Kidney (tissue), 13 donors: ENCODE measurements at regions not wholly inside any gene's neighbourhood (a gene's known extent, or its start where the extent isn't known, plus 50 kb on each side); places are given as distances from the start of the nearest gene placed in this dataset.

Experiments
- DNase-seq, 5 donors: peaks; one replicate each; pipeline ENCODE4 v3.0.0-alpha.2; 2013 to 2020
- FAIRE-seq: peaks from 2 replicates; lab custom pipeline; 2012; peaks lifted over from hg19 to GRCh38; lab: Jason Lieb, UNC
- H3K27ac ChIP-seq, 2 donors: one replicate each; pipeline ENCODE4 v1.7.0; 2013; ENCODE audit warnings: low read depth in 2 of 2, low read length in 2 of 2, inconsistent platforms in 1 of 2
- H3K27me3 ChIP-seq: one replicate; pipeline ENCODE4 v1.7.1; 2013; ENCODE audit warnings: low read length, inconsistent platforms; ENCODE audit not compliant: control insufficient read depth, insufficient read depth
- H3K36me3 ChIP-seq, 3 donors: one replicate each; pipeline versions ENCODE4 v1.7.0 to v1.7.1; 2013; ENCODE audit warnings: low read length in 3 of 3, control low read depth in 1 of 3, inconsistent platforms in 1 of 3; ENCODE audit not compliant: insufficient read depth in 3 of 3, control insufficient read depth in 2 of 3
- H3K4me1 ChIP-seq, 3 donors: one replicate each; pipeline versions ENCODE4 v1.7.0 to v1.7.1; 2013; ENCODE audit warnings: low read length in 3 of 3, inconsistent platforms in 1 of 3, low read depth in 1 of 3; ENCODE audit not compliant: control insufficient read depth in 2 of 3, insufficient read depth in 2 of 3
- H3K4me3 ChIP-seq, 3 donors: one replicate each; pipeline versions ENCODE4 v1.7.0 to v1.8.1; 2013; ENCODE audit warnings: low read length in 3 of 3, control low read depth in 1 of 3, inconsistent platforms in 1 of 3
- H3K9ac ChIP-seq, 3 donors: one replicate each; pipeline versions ENCODE4 v1.7.0 to v1.7.1; 2013; ENCODE audit warnings: low read length in 3 of 3, control low read depth in 1 of 3, inconsistent platforms in 1 of 3
- H3K9me3 ChIP-seq, 3 donors: one replicate each; pipeline versions ENCODE4 v1.7.0 to v1.7.1; 2013; ENCODE audit warnings: low read length in 3 of 3, control low read depth in 1 of 3, inconsistent platforms in 1 of 3; ENCODE audit not compliant: control insufficient read depth in 2 of 3, insufficient read depth in 1 of 3
- CTCF ChIP-seq: IDR thresholded peaks from 3 replicates; pipeline ENCODE4 v1.5.1; 2012; ENCODE audit warnings: mild to moderate bottlenecking, moderate library complexity, borderline replicate concordance; ENCODE audit not compliant: insufficient read depth; ENCODE audit errors: extremely low read depth
- intact Hi-C: fragments of 100-400 bp; cut with DNase I; formaldehyde crosslinking; loops from one replicate; pipeline ENCODE4 v1.11.1; 2022
- donor health status: control.
- donor health status: control.
- donor health status: control.
- donor health status: control.
- donor health status: control.
- donor health status: DM: yes; HTN: yes; CAD: no.
- donor health status: Normal renal cell carcinoma (clear cell type).

- TF ChIP-seq CTCF = no peak
- intact Hi-C loops = no loop called here
- peaks cover 0 to 3% (median 0%) of the 10 kb centered on the region in 3 donors for H3K36me3 ChIP-seq
- H3K27me3 ChIP-seq = no peaks in the 10 kb centered on the region
- FAIRE-seq = no peak
- no peaks in the 10 kb centered on the region for H3K4me1 ChIP-seq
- no peak for DNase-seq
- H3K4me3 ChIP-seq = no peak overlapping the region
- peaks cover 0 to 8% (median 0%) of the 10 kb centered on the region in 3 donors for H3K9me3 ChIP-seq
- no peak overlapping the region for H3K9ac ChIP-seq
- H3K27ac ChIP-seq = no peak overlapping the region
Observed at GRCh38 chrX:74090049-74090448, 213.9 kb upstream of the ZCCHC13 start.

- intact Hi-C loops = no loop called here
- H3K4me3 ChIP-seq = no peak overlapping the region
- H3K27ac ChIP-seq = no peak overlapping the region
- no peak for FAIRE-seq
- H3K4me1 ChIP-seq = no peaks in the 10 kb centered on the region
- H3K9ac ChIP-seq = no peak overlapping the region
- no peak for DNase-seq
- H3K9me3 ChIP-seq = peaks cover 0 to 5% (median 0%) of the 10 kb centered on the region in 3 donors
- H3K36me3 ChIP-seq = peaks cover 0 to 3% (median 0%) of the 10 kb centered on the region in 3 donors
- H3K27me3 ChIP-seq = no peaks in the 10 kb centered on the region
- no peak for TF ChIP-seq CTCF
Observed at GRCh38 chrX:74085642-74086236, 218.2 kb upstream of the ZCCHC13 start.

DNA sequence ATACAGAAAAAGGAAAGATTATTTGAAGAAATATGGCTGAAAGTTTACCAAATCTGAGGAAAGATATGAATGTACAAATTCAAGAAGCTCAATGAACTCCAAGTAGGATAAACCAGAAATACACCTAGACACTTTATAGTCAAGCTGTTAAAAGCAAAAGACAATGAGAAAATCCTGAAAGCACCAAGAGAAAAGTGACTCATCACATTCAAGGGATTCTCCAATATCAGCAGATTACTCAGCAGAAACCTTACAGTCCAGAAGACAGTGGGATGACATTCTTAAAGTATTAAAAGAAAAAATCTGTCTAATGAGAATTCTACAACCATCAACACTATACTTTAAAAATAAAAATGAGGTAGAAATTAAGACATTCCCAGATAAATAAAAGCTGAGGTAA lies 223.8 kb upstream of the ZCCHC13 start:
- FAIRE-seq = no peak
- Histone ChIP-seq H3K27ac (no peak overlapping the region), H3K27me3 (no peaks in the 10 kb centered on the region), H3K4me1 (no peaks in the 10 kb centered on the region), H3K9me3 (no peaks in the 10 kb centered on the region), H3K9ac (no peak overlapping the region), H3K4me3 (no peak overlapping the region), H3K36me3 (no peaks in the 10 kb centered on the region)
- no peak for TF ChIP-seq CTCF
- DNase-seq = no peak
- intact Hi-C loops = no loop called here

DNA sequence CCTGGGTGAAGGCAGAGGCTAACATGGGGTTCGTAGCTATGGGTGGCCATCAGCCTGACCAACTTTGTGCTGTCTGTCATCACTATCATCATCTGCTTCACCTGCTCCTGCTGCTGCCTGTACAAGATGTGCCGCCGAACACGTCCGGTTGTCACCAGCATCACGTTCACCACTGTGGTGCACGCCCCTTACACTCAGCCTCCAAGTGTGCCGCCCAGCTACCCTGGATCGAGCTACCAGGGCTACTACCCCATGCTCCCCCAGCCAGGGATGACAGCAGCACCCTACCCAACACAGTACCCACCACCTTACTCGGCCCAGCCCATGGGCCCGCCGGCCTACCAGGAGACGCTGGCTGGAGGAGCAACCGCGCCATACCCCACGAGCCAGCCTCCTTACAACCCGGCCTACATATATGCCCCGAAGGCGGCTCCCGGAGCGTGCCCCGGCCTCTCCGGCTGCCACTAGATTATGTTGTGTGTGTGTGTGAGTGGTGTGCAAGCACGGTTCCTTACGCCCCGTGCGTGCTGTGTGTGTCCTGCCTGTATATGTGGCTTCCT lies 213.4 kb upstream of the XIST start:
- intact Hi-C loops = no loop called here

More for the DNA sequence above, 213.4 kb upstream of the XIST start:
- no peak for TF ChIP-seq CTCF
- no peak overlapping the region for H3K9ac ChIP-seq
- no peak overlapping the region for H3K4me3 ChIP-seq
- no peaks in the 10 kb centered on the region for H3K4me1 ChIP-seq
- H3K36me3 ChIP-seq = no peaks in the 10 kb centered on the region
- FAIRE-seq = no peak
- DNase-seq = no peak
- no peak overlapping the region for H3K27ac ChIP-seq
- no peaks in the 10 kb centered on the region for H3K9me3 ChIP-seq
- no peaks in the 10 kb centered on the region for H3K27me3 ChIP-seq
